Cerebellar nuclear complex (tissue), 1 donor: ENCODE measurements at regions not wholly inside any gene's neighbourhood (a gene's known extent, or its start where the extent isn't known, plus 50 kb on each side); places are given as distances from the start of the nearest gene placed in this dataset.

Experiments
- DNase-seq, 2 experiments: peaks; one replicate each; lab custom pipeline; 2025; lab: John Stamatoyannopoulos, UW

GRCh38 chr15:95281470-95281869 lies 1049.0 kb upstream of the NR2F2 start:
- no peak for DNase-seq

- no peak for DNase-seq
These were observed 1046.0 kb upstream of the NR2F2 start for GRCh38 chr15:95284492-95284891.

GRCh38 chr15:95284933-95285421 lies 1045.5 kb upstream of the NR2F2 start:
- DNase-seq = no peak

DNA sequence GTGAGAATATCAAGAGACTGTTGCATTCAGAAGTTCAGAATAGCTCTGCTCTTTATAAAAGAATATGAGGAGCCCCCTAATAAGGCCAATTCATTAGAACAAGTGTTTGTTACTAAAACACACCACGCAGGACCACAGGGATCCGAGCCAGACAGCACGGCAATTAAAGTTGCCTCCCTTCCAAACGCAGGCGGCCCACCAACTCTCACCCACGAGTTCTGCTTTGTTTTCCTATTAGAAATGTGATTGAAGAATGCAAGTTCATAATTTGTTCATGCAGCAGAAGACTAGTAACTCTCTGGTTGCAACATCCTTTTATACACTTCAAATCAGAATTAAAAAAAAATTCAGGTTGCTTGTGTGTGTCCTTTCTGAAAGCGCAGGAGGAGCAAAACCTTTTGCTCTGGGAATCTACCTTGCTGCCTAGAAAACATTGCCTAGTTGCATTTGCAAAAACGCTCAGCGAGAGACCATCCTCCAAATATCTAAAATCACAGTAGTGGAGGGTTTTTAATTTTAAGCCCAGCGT lies 1044.1 kb upstream of the NR2F2 start:
- no peak for DNase-seq

- DNase-seq = no peak
These were observed 1042.8 kb upstream of the NR2F2 start for GRCh38 chr15:95287720-95288103.

DNA sequence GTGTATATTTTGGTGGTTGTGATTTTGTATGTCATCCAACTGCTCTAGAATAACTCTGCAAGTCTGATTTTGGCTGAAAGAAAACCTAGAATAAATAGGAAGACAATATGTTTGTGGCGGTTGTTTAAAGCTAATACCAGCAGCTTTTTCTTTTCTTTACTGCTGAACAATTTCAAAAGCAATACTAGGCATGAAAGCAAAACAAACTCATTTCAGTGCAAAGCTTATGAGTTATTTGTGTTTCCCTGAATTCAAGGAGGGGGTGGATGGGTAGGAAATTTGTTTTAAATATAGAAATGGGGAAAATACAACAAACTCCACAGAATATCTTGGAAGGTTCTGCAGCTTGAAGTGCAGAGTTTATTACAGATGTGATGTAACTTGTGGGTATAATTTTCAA lies 1041.9 kb upstream of the NR2F2 start:
- DNase-seq = no peak

- DNase-seq = no peak
These were observed 1040.1 kb upstream of the NR2F2 start for GRCh38 chr15:95290176-95290974.

DNA sequence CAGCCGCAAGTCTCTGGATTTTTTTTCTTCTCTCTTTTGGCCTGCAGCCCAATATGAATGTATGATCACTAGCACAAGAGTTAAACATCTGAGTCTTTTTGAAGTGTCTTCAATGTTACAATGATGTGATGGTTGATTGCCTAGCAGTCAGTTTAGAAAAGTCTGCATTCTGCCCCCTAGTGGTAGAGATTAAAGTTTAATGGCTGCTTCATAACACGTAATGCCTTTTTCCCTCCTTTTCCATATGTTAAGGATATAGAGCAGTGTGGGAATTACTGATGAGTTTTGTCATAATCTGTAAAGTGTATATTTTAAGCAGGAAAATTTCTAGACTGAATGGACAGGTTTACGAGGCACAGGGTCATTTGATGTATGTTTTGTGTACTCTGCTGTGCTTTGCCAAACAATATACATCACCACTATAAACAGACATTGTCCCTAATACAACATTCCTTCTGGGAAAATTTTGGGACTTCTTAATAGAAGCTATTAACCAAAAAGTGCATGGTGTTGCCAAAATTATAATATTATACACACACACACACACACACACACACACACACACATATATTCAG lies 1038.5 kb upstream of the NR2F2 start:
- no peak for DNase-seq

GRCh38 chr15:95292785-95293450 lies 1037.6 kb upstream of the NR2F2 start:
- DNase-seq = no peak

DNA sequence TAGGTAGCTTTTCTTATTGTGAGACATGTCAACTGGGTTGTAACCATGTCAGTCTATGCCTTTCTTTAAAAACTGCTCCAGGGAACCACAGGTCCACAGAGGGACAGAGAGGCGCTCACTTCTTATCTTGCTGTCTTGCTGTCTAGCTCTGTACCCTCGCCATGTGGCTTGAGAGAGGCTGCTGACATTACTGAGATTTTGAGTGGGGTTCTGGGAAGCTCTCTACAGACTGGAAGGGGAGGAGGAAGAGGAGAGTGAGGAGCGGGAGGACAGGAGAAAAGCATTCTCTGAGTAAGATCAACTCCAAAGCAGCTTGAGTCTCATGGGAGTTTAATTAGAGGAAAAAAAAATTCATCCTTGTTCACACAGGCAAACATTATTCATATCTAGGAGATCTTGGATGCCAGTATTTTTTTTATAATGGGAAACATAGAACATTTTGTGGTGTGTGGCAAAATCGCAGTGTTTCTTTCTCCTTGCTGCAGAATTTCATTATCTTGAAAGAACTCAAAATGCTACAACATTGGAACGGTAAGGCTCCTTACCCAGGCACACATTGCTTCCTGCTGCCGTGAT lies 1037.0 kb upstream of the NR2F2 start:
- DNase-seq = no peak

DNA sequence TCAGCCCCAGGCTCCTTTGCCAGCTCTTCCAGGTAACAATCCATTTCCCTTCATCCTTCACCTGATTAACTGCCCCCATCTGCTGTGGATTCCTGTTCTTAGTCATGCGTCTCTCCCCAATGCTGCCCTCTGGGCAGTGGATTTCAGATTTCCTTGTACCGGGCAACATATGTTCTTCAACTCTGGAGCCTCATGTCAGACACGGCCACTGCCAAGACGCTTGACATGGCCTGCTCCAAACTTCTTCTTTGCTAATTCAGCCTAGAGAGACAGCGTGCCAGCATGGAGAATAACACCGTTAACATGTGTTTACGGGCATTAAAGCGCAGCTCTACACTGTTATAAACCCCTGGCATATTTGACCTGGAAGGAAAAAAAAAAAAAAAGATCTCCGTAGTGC lies 1035.1 kb upstream of the NR2F2 start:
- DNase-seq = no peak

- no peak for DNase-seq
These were observed 1034.4 kb upstream of the NR2F2 start for GRCh38 chr15:95295896-95296625.

DNA sequence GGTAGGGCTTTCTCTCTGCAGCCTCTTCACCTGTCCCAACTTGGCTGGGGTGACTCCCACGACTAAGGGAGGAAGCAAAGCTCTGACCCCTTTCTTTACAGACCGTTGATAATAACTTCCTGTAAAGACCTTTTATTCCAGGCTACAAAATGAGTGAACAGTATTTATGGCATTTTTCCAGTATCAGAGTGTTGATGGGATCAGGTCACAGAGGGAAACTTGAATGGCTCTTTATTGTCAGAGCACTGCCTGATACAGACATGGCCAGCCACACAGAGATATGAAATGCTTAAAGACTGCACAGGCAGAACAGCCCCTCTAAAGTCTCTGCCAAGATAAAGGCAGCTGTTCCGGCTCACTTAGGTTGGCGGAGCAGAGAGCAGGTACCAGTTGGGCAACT lies 1033.9 kb upstream of the NR2F2 start:
- DNase-seq = no peak

DNA sequence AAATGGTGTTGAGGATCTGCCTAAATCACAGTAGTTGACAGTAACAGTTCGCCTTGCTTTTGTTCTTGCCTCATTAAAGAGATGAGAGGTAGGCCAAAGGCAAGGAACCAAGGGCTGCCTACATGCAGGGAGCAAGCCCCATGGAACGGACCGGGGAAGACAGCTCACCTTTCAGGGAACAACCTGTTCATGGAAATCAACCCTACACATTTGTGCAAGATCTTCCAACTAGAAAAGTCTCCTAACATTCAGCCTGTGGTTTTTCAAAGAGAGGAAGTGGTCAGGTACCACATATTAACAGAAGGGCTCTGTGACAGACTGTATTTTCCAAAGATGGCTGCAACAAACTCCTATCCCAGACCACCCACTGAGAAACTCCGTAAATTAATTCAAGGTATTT lies 1031.8 kb upstream of the NR2F2 start:
- DNase-seq = no peak

DNA sequence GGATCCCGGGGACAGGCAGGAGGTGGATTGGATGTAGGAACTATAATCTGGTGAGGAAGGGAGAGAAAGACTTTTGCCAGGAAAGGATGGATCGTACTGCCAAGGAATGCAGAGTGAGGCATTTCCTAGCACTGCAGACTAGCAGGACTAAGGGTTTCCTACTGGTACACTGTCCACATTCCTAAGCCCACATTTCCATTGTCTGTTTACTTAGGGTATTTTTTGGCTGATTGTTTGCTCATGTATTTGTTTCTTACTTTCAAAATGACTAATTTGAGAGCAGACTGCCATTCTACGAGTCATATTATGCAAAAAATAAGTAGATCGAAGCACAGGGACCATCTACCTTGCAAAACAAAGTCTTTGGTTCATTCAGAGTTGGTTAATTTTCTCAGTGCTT lies 1029.5 kb upstream of the NR2F2 start:
- no peak for DNase-seq

DNA sequence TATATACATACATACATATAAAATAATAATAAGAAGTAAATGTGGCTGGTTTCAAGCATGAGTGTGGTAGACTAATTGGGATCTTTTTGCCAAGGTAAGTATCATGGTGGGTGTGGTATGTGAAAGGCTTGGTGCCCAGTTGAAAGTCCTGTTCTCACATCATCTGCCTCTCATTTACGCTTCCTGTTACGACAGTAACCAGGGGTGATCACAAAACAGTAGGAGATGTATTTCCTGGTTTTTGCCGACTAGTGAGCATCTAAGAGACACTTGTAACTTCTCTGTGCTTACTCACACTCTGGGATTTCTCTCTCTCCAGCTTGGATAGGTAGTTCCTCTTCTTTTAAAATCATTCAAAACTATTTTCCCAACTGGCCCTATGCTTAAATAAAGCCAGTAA lies 1028.3 kb upstream of the NR2F2 start:
- DNase-seq = no peak

GRCh38 chr15:95302809-95303208 lies 1027.7 kb upstream of the NR2F2 start:
- DNase-seq = no peak

- DNase-seq = no peak
These were observed 1026.8 kb upstream of the NR2F2 start for GRCh38 chr15:95303713-95304112.

- DNase-seq = no peak
These were observed 1026.2 kb upstream of the NR2F2 start for GRCh38 chr15:95304151-95304946.

DNA sequence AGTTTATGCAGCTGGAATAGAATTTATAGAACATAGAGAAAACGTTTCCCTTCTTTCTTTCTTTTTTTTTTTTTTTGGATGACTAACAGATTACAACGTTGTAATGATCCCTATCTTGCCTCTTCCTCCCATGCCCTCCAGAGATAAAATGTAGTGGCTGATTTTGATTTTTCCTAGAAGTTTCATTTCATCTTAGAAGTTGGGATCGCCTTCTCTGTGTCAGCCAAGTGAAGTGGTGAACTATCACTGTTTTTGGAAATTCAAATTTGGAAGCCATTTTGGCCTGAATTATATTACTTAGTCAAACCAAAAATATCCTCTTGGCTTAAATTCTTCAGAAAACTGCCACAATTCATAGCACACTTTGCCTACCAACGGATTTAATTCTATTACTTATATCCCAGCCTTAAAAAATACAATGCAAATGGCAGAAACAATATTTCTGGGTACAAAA lies 1025.5 kb upstream of the NR2F2 start:
- DNase-seq = no peak

- no peak for DNase-seq
These were observed 1023.4 kb upstream of the NR2F2 start for GRCh38 chr15:95307115-95307514.
